Right kidney (tissue), 1 donor: ENCODE measurements at regions not wholly inside any gene's neighbourhood (a gene's known extent, or its start where the extent isn't known, plus 50 kb on each side); places are given as distances from the start of the nearest gene placed in this dataset.
A peak's percentile ranks its signal among the peaks of the same experiment; 100 is the strongest.
"Not testable (repeated sequence)": the region's sequence is repeated elsewhere in the genome, so short reads cannot be mapped to it uniquely, and the experiment has no call there.

Source experiments
- DNase-seq: peaks from one replicate; pipeline ENCODE4 v3.0.0-alpha.2; 2016

DNA sequence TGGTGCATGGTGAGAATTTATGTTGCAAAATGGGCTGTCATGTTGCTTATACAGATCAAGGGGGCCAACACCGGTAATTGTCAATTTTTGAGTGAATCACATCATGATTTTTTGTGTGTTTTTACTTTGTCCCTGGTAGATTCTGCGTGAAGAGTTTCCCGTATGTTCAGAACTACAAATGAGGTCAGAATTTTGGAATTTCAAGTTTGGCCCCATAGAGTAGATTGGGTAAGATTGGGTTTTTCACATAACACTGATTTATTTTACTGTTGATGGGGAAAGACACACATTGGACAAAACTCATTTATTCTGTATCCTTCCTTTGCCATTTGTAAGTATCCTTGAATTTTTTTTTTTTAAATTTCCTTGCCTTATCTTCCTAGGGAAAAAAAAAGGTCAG lies 158.5 kb upstream of the MXRA5 start:
- no peak for DNase-seq

DNA sequence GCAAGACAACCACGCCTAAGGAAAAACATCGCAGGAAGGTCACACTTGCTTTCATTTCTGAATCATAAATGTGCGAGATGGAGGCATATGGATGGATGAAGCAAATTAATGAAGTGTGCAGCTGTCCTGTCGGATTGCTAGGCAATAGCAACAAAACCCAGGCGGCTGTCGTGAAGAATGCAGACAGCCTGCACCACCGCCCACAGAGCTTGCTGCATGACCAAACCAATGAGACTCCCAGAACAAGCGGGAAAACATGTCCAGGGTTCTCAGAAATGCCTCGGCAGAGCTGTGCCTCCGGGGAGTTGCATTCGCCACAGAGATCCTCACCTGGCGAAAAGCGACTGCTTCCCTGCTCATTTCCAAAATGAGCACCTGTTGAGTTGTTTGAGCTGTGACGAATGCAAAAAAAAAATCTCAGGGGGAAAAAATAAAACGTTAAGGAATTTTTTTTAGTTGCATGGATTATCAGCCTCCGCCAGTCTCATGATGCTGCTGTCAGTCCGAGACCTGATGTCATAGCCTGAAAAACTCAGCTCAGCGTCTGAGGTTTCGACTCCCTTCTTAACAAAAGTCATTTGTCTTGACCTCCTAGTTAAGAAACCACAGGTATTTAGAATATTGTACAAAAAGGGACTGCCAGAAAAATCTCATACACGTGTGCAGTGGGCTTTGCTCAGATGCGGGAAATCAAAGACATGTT lies 155.5 kb upstream of the MXRA5 start:
- DNase-seq = peak; percentile 1

DNA sequence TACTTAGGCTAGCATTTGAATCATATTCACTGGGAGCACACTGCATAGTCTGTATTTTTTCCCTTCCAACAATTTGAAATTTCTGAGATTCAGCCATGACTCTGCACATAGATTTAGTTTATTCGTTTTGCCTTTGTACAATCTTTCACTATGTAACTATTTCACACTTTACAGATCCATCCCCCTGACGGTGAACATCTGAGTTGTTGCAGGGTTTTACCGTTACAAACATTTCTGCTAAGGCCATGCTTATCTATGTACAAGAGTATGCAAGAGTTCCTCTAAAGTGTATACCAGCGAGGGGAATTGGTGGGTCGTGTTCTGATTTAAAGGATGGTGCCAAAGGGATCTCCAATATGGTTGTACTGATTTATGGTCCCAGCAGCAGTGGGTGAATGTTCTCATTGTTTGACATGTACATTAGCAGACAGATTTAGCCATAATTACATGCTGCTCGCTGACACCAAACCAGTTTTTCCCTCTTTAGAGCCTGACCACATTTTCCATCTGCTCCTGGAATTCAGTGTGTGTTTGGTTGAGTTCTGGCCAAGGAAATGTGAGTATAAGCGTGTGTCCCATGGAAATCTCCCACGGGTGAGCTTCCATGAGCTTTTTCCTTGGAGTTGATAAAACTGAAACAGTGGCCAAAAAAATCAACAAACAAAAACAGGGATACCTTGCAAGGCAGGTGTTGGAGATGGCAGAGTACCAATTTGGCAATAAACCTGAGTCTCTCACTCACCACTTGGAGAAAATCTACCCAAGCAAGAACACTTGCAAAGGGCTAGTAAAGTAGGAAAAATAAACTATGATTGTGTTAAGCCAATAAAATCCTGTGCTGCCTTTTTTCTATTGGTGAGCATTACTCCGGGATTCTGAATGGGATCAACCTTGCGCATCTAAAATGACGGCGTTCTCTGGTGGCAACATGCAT lies 149.7 kb upstream of the MXRA5 start:
- not testable (repeated sequence) for DNase-seq

DNA sequence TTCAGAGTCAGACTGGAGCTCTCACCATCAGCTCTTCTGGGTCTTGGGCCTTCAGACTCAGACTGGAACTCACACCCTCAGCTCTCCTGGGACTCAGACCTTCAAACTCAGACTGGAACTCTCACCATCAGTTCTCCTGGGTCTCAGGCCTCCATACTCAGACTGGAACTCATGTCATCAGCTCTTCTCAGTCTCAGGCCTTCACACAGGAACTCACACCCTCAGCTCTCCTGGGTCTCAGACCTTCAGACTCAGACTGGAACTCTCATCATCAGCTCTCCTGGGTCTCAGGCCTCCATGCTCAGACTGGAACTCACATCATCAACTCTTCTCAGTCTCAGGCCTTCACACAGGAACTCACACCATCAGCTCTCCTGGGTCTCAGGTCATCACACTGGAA lies 147.2 kb upstream of the MXRA5 start:
- DNase-seq = no peak

DNA sequence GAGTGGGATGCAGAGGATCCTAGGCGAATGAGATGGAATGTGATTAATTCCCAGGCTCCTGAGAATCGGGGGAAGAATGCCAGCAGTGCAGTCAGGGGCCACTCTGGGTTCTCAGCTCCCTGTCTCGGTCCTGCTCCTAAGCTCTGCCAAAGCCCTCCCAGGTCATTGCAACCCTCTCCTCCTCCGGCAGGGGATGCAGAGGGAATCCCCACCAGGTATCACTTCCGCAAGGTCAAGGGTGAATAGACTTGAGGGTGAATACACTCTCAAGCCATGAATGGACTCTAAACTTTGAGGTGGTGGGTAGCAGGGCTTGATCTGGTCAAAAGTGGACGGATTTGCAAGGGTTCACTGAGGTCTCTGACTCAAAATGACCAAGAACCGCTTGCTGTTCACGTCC lies 139.3 kb upstream of the MXRA5 start:
- no peak for DNase-seq

DNA sequence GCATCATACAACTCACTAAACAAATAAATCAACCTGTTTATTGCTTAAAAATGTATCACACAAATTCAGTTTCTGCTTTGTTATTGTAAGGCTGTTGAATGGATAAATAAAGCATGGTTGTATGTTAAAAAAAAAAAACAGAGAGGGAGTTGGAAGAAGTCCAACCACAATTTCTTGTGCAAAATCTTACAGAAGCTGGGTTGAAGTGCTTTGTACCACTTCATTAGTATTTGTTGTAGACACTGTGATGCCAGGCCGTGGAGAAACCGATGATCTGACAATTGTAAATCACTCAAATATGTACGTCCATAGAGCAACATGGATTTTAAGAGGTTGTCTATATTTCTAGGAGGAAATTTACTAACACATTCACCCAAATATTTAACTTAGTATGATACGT lies 132.6 kb upstream of the MXRA5 start:
- no peak for DNase-seq

DNA sequence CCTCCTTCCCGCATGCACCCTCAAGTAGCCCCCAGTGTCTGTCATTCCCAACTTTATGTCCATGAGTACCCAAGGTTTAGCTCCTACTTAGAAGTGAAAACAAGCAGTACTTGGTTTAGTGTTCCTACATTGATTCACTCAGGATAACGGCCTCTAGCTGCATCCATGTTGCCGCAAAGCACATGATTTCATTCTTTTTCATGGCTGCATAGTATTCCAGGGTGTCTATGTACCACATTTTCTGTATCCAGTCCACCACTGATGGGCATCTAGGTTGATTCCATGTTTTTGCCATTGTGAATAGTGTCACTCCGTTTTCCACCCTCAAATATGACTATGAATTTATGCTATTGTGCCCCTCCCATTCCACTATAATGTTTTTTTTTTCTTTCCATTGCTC lies 130.5 kb upstream of the MXRA5 start:
- no peak for DNase-seq

DNA sequence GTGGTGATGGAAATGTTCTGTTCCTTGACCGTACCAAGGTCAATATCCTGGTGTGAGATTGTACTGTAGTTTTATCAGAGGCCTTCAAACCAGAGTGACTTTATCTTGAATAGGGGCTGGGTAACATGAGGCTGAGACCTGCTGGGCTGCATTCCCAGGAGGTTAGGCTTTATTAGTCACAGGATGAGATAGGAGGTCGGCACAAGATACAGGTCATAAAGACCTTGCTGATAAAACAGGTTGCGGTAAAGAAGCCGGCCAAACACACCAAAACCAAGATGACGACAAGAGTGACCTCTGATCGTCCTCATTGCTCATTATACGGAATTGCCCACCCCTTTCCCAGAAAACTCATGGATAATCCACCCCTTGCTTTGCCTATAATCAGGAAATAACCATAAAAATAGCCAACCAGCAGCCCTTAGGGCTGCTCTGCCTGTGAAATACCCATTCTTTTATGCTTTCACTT lies 123.8 kb upstream of the MXRA5 start:
- not testable (repeated sequence) for DNase-seq

DNA sequence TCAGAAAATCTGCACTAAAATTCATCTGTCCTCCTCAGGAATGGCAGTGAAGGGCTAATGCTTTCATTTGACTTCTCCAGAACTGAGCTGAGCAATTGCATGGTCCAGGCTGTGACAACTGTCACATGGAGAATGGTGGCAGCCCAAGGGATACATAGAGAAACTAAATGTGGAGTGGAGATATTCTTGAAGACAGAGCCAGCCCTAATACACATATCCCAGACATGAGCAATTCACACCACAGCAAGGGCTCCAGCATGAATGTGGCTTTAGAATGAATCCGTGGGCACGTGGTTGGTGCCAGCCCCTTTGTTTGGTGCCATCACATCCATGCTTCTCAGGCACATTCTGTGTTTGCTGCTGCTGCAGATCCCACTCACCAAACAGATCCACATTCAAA lies 121.6 kb upstream of the MXRA5 start:
- DNase-seq = no peak

DNA sequence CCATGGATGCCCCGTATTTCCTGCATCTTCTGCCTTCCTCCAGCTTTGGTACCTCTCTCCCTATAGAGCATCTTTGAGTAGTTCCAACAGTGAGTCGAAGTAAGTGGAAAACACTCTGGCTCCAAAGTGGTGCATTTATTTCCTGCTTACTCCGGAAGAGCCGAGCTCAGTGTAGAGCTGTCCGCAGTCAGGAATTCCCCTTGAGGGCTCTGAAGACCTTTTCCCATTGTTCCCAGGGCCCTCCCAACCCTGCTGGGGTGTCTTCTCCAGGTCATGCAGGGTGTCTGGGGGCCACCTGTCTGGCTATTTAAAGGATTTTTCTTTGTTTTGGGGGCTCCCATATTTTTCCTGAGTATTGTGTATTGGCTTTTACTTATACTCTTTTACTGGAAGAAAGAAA lies 118.6 kb upstream of the MXRA5 start:
- no peak for DNase-seq

DNA sequence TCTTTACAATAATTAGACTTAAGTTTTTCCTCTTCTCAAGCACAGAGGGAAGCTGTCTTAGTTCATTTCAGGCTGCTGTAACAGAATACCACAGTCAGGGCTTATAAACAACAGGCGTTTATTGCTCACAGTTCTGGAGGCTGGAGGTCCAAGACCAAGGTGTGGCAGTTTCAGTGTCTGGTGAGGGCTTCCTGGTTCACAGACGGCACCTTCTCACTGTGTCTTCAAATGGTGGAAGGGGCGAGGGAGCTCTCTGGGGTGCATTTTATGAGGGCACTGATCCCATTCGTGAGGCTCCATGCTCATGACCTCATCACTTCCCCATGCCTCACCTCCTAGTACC lies 115.7 kb upstream of the MXRA5 start:
- no peak for DNase-seq

DNA sequence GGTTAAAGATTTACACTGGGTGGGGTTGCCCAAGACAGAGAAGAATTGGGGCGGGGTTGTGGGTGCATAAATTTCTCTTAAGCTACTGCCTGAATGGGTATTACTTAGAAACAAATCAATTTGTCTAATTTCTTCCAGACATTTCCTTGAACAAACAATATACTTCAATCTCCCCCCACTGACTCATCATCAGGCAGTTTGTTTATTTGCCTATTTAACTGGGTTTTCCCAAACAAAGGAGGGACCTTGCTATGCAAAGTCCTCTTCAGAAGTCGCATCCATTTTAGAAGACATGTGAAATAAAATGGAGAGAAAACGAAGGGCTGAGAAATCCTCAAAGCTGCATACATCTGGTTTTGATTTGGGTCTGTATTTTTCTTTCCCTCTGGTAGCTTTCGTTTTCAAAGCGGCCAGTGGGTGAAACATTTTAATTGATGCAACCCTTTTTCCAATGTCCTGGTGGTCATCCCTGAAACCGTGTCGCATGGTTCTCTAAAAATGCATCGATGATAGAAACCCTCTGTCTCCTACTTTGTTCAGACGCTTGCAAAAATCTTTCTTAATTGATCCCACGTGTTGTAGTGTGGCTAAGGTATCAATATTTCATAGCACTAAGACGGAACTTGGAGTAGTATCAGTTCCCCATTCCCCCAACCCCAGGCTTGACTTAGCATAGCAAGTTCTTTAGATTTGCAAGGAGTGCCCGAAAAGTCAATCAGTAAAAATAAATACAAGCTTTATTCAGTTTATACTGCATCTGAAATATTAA lies 115.1 kb upstream of the MXRA5 start:
- DNase-seq = no peak

DNA sequence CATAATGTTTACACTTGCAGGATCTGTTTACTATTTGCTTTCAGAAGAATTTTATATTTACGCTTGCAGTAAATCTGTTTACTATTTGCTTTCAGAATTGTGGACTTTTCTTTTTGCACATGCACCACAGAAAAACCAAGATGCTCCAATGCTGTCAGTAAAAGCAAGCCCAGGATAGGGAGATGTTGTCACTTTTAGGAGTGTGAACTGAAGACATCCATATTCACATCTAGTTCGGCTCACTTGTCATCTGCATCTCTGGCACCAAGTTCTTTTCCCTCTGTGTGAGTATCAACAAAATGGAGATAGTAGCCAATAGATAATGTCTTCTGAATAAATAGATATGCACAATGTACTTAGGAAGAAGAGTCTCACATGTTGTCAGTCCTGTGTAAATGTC lies 109.3 kb upstream of the MXRA5 start:
- DNase-seq = no peak

DNA sequence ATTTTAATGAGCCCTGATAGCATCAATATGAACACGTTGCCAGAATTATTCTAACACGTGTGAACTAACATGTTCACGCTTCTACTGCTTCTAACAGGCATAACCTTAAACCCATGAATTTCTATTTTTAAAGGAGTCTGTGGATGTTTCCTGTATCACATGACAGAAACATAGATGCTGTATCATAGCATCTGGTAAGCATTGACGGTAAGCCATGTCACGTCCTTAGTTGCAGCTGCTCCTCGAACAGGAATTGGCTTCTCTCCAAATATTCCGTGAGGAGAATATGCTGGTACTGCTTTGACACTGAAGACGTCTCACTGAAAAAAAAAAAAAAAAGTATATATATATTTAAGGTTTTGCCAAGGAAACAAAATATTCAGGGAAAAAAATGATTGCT lies 105.1 kb upstream of the MXRA5 start:
- DNase-seq = no peak

DNA sequence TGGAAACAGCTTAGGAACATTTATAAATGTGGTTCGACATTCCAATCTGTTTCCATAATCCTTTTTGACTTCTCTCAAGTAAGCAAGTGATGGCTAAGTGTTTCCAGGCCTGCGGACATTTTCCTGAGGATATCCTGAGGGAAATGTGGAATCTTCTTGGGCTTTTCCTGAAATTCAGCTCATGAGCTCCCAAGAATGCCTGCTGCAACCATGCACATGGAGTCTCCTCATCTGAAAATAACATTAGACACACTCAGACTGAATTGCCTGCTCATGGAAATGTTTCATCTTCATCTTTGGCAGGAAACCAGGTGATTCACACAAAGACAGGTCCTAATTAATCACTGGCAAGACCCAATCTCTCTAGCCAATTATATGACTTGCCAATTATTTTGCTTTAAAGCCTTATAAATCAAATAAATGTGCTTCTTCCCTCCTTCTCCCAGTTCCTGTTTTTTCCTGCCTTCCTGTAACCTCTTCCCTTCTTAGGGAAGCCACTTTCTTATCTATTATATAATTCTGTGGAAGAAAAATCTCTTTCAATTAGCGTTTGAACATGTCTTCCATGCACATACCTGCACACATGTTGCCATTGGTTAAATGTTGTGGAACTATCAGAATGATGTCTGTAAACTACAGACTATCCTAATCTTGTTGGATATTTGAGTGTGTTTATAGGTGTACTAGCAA lies 104.6 kb upstream of the MXRA5 start:
- no peak for DNase-seq

DNA sequence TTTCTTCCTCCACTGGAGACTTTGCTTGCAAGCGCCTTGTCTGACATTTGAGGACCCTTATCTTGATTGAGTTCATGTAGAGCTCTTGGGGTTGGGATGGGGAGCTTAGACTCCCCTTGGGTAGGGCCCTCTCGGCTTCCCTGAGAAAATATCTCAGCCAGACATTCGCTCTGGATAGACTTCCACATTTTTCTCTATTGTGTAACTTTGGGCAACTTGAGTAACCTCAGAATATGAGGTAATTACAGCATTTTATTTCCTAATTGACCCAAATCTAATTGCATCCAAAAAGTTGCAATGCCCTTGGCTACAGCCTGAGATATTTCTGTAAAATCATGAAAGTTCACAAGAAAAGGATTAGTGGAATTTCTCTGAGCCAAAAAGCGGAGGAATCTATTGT lies 102.8 kb upstream of the MXRA5 start:
- DNase-seq = no peak

DNA sequence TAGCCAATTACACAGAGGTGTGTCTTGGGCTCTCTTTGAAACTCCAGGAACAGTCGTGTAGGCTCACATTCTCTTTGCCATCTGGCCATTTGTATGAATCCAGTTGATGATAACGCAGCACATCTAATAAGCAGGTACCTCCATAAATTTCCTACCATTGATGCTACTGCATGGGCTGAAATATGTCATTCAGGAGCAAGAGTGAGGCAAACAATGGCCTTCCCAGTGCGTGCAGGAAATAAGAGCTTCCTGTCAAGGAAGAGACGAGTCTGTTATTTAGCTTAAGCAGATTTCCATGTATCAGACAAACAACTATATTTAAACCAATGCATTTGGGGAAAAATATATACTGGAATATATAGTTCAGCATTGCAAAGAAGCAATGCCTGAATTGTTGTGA lies 102.1 kb upstream of the MXRA5 start:
- no peak for DNase-seq

DNA sequence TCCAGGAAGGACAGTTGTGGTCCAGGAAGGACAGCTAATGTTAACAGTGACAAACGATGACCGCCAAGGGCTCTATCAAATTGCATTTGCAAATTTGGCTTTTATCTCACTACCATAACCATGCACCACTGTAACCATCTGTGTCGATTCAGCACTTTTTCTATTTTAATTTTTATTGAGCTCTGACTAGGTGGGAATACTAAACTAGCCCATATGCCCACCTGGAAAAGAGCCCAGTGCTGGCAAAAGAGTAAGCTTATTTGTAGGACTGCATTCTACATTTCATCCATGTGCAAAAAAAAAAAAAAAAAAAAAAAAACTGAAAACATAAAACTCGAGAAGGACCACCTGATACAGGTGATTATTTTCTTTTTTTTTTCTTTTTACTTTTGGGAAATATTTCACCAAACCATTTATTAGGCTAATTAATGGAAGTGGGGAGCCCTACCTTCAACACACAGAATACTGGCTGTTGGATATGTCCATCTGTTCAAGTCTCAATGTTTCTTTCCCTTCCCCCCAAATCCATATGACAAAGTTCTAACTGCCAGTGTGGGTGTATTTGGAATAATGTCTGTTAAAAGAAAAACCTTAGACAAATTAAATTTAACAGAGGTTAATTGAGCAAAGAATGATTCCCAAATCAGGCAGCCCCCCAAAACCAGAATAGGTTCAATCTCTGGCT lies 99.5 kb upstream of the MXRA5 start:
- no peak for DNase-seq

DNA sequence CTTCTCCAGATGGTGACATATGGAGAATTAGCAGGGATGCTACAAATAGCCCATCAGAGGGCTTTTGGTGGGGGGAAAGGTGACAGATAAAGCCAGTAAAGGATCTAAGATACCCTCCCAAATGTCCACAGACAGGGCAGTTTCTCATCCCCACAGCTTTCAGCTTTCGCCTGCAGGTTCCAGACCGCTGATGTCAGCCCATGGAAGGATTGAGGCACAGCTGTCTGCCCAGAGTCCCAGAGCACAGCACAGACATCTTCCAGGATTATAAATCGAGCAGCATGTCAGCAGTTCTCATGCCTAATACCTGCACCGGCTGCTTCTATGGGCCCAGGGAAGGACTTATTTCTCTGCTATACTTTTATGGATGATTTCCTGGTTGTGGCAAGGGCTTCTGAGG lies 96.7 kb upstream of the MXRA5 start:
- DNase-seq = no peak

DNA sequence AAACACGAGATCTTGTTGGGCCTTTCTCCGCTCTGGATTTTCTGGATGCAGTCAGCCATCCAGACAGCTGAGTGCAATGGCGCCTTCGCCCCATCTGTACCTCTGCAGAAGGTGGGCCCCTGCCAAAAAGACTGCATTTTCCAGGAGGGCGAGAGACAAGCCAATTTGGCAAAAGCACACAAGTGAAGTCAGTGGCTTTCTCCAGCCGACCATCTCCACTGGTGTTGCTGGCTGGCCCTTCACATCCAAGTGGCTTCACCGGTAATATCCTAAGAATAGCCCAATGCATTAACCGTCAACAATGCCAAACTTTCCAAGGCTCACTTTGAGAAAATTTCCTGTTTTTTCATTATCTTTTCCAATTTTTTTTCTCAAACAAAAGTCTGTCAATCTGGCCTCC lies 96.2 kb upstream of the MXRA5 start:
- DNase-seq = no peak

DNA sequence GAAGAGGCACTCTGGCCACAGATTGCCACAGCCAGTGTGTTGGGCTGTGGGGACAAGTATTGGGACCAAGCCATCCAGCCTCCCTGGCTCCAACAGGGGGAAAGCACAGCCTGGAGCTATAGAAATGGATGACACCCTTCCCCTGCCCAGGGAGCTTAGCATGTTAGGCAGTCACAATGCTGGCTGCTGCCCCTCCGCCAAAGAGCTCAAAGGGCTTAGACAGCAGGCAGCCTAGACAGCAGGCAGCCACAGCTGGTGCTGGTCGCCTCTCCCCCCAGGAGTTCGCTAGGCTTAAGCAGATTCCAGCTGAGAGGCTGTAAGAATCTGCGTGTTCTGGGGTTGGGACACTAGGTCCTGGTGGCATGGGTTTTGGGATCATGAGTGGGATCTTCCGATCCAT lies 94.5 kb upstream of the MXRA5 start:
- DNase-seq = no peak

DNA sequence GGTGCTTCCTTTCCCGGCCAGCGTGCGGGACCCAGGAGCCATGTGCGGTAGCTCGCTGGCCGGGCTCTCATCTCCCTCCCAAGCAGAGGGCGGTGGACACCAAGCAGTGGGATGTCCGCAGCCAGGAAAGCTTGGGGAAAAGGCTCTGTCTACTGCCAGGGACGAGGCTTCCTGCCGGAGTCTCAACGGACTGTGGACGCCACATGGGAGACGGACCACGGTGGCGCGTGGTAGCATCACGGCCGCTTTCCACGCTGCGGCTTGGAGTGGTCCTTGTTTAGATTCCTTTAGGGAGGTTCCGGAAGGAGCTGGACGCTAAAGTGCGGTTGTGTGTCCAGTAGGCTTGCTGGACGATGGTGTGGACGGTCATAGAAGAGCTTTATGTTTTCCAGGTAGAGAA lies 89.5 kb upstream of the MXRA5 start:
- not testable (repeated sequence) for DNase-seq
